GM12891 (cell line): ENCODE measurements at regions not wholly inside any gene's neighbourhood (a gene's known extent, or its start where the extent isn't known, plus 50 kb on each side); places are given as distances from the start of the nearest gene placed in this dataset.
"Not testable (repeated sequence)": the region's sequence is repeated elsewhere in the genome, so short reads cannot be mapped to it uniquely, and the experiment has no call there.

Experiments used
- DNase-seq: peaks from one replicate; pipeline ENCODE4 v3.0.0; 2011; ENCODE audit warnings: low spot score; ENCODE audit not compliant: insufficient read length
- FAIRE-seq: peaks from 2 replicates; lab custom pipeline; 2011; peaks lifted over from hg19 to GRCh38; lab: Jason Lieb, UNC
- PAX5 ChIP-seq: IDR thresholded peaks from 2 replicates; pipeline ENCODE4 v1.6.1; 2011; ENCODE audit warnings: low read length, moderate library complexity, mild to moderate bottlenecking; ENCODE audit not compliant: insufficient read depth, severe bottlenecking
- POLR2A ChIP-seq: IDR thresholded peaks from 2 replicates; pipeline ENCODE4 v1.6.1; 2011; ENCODE audit warnings: low read depth, low read length, control low read depth
- POLR2AphosphoS5 ChIP-seq: IDR thresholded peaks from 2 replicates; pipeline ENCODE4 v1.6.1; 2011; ENCODE audit warnings: low read depth, low read length, control low read depth
- POU2F2 ChIP-seq: IDR thresholded peaks from 2 replicates; pipeline ENCODE4 v1.6.1; 2011; ENCODE audit warnings: low read depth, mild to moderate bottlenecking, control low read depth, low read length, moderate library complexity
- SPI1 ChIP-seq: IDR thresholded peaks from 2 replicates; pipeline ENCODE4 v1.6.1; 2011; ENCODE audit warnings: low read depth, low read length, control low read depth
- TAF1 ChIP-seq: IDR thresholded peaks from 2 replicates; pipeline ENCODE4 v1.6.1; 2011; ENCODE audit warnings: low read depth, low read length, control low read depth

DNA sequence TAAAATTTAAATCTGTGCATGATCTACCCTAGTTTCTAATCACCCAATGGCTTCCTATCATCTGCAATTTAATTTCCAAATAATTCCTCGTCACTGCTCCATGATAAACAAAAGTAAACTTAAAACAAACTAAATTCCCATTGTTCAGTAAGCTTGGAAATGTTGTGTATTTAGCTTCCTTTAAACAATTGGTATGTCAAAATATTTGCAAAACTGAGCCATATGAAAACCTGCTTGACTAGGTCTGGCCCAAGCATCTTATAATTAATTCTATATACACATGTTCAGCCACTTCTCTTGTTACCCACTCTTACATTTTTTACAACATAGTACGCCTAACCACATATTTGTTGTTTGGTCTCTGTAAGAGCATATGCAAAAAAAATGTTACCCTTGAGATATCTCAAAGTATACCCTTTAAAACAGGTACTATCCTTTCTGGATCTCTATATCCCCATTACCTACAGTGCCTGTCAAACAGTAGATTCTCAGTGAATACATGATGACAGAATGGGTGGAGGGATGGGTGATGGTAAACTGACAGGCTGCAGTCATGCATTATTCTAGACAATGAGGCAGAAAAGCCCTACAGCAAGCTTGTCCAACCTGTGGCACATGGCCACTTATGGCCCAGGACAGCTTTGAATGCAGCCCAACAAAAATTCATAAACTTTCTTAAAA lies 1277.9 kb upstream of the TENM4 start:
- FAIRE-seq (no peak), DNase-seq (no peak)
- TF ChIP-seq TAF1, result no peak
- TF ChIP-seq PAX5, result no peak
- TF ChIP-seq POLR2A, result no peak
- no peak for TF ChIP-seq POU2F2
- TF ChIP-seq SPI1, result no peak
- TF ChIP-seq POLR2AphosphoS5, result no peak

DNA sequence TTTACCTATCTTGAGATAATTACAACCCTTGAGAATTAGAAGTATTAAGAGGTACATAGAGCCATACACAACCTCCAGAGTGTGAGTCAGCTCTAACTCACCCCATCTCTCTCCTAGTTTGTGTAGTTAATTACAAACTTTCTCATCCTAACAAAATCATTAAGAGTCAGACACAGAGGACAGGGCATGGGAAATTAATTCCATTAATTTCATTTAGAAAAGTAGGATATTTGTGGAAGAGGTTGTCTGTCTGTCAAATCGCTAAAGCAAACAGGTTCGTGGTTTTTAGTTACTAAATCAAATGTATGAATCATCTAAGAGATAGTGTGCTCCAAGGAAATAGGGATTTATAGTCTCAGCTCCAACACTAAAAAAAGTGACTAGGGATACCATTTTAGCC lies 1261.4 kb upstream of the TENM4 start:
- no peak for TF ChIP-seq POLR2A
- TF ChIP-seq SPI1, result no peak
- TF ChIP-seq POLR2AphosphoS5, result no peak
- TF ChIP-seq TAF1, result no peak
- no peak for TF ChIP-seq PAX5
- TF ChIP-seq POU2F2, result no peak
- no peak for FAIRE-seq
- DNase-seq, result no peak

DNA sequence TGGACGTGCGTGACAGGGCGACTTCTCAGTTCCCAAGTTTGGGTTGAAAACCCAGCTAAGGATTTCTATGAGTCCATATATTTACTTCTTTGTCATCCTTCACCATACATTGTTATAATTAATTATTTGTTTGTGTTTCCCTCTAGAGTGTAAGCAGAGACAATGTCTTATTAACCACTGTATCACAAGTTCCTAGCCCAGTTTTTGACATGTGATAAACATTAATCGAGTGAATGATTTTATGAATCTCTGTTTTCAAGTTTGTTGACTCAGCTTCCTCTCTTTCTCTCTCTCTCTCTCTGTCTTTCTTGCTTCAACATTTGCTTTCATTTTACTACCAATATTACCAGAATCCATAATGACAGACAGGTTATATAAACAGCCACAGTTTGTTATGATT lies 1259.6 kb upstream of the TENM4 start:
- no peak for DNase-seq
- TF ChIP-seq PAX5 (no peak), POLR2AphosphoS5 (no peak), POLR2A (no peak), SPI1 (no peak), POU2F2 (no peak), TAF1 (no peak)
- FAIRE-seq, result no peak

DNA sequence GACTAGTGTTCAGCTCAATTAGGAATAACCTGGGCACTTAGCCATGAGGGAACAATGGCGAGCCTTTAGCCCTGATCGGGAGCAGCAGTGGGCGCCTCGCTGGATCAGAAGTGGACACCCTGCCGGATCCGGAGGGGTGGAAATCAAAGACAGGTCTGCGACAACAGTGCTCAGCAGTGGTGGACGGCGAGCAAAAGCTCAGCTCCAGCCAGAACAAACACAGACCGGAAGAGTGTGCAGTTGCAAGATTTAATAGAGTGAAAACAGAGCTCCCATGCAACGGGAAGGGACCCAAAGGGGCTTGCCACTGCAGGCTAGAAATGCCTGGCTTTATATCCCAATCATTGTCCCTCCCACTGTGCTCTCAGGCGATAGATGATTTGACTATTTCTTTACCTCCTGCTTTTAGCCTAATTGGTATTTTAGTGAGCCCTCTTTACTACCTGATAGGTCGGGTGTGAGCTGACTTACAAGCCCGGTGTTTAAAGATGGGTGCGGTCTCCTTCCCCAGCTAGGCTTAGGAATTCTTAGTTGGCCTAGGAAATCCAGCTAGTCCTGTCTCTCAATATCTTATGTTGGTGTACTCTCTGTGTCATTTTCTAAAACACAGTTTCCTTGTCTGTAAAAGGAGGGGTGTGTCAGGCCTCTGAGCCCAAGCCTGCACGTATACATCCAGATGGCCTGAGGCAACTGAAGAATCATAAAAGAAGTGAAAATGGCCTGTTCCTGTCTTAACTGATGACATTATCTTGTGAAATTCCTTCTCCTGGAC lies 1258.8 kb upstream of the TENM4 start:
- FAIRE-seq, DNase-seq: not testable (repeated sequence)

DNA sequence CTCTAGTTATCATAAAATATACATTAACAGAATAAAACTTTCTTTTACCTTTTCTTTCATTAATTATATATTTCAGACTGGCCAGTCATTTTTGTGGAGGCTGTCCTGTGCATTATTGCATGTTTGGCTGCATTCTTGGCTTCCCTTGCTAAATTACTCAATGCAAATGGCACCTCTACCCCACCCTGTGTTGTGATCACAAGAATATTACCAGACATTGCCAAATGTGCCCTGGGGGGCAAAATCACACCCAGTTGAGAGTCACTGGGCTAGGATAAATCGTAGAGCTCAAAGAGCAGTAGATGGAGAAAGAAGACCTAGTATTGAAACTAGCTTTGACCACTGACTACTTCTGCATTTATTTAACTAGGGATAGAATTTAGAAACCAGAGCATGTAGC lies 1257.8 kb upstream of the TENM4 start:
- TF ChIP-seq TAF1 (no peak), SPI1 (no peak), POU2F2 (no peak), POLR2AphosphoS5 (no peak)
- no peak for FAIRE-seq
- DNase-seq, result no peak

DNA sequence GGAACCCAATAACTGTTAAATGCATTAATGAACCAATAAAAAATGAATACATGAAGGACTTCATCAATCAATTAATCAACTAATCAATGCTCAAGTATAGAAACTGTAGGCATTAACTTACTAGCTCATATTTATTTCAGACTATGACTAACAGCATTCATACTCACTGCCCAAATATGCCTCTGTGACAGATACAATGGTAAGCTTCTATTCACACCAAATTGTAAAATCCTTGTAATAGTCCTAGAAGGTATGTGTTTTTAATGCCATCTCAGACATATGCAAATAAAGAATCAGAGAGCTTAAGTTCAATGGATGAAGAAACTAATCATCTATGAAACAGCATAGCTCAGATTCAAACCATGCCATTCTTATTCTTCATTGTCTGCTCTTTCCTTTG lies 1253.6 kb upstream of the TENM4 start:
- DNase-seq, result no peak
- no peak for FAIRE-seq
- TF ChIP-seq POLR2AphosphoS5 (no peak), PAX5 (no peak), SPI1 (no peak), POU2F2 (no peak), POLR2A (no peak), TAF1 (no peak)

DNA sequence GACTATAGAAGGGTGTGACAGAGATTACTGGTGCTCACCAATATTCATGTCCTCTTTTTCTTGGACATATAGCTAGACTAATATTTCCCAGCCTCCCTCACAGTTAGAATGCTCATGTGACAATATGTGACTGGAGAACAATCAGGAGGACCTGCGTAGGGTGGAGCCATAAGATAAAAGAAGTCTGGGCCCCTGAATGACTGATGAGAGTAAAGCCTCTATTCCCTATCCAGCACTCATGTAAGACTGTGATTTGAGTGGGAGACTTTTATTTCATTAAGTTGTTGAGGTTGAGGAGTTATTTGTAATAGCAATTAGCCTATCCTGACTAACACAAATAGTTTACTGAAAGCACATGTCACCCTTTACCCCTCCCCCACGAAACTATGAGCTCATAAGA lies 1247.1 kb upstream of the TENM4 start:
- DNase-seq (no peak), FAIRE-seq (no peak)
- TF ChIP-seq SPI1, result no peak
- no peak for TF ChIP-seq POLR2AphosphoS5
- no peak for TF ChIP-seq POLR2A

DNA sequence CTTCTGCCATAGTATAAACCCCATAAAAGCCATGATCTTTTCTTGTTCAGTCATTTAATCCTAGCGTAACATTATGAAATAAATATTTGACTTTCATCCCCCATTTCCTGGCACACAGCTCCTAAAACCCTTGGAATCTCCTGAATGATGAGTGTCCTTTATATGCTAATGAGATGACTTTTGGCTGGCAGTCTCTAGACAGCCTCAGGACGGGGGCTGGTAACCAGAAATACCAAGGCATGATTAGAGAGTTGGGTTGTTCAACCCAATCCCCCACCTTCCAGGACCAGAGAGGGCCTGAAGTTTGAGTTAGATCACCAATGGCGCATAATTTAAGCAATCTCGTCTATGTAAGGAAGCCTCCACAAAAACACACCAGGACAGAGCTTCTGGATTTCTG lies 1246.1 kb upstream of the TENM4 start:
- DNase-seq, result no peak
- FAIRE-seq, result no peak
- TF ChIP-seq POLR2AphosphoS5, result no peak
- TF ChIP-seq PAX5, result no peak
- TF ChIP-seq POU2F2, result no peak
- no peak for TF ChIP-seq POLR2A
- TF ChIP-seq SPI1, result no peak
- TF ChIP-seq TAF1, result no peak

DNA sequence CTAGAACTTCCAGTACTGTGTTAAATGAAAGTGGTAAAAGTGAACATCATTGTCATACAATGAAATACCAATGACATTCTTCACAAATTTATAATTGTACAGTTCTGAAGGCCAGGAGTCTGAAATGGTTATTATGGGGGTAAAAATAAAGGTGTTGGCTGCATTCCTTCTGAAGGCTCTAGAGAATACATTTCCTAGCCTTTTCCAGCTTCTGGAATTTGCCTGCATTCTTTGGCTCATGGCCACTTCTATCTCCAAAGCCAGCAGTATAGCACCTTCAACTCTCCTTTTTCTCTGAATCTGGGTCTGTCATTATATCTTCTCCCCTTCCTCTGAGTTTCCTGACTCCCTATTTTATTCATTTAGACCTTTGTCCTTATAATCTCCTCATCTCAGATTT lies 1232.7 kb upstream of the TENM4 start:
- FAIRE-seq (no peak), DNase-seq (no peak)
- TF ChIP-seq POU2F2, result no peak
- no peak for TF ChIP-seq SPI1
- no peak for TF ChIP-seq POLR2AphosphoS5
- no peak for TF ChIP-seq PAX5
- no peak for TF ChIP-seq POLR2A
- TF ChIP-seq TAF1, result no peak

DNA sequence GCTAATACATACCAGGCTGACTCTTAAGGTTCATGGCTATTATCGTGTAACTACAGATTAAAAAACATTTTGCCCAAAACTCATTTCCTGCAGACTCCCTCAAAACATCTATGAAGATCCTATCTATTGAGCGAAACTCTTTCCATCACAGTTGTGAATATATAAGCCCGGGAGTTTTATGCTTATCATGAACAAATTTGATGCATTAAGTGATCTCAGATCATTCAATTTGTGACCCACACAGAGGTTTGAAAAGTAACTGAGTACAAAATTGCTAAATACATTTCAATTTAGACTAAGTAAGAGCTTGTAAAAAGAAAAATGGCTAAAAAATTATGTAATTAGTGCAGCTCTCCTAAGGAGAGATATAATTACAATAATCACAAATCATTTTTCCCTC lies 1228.8 kb upstream of the TENM4 start:
- FAIRE-seq (no peak), DNase-seq (no peak)
- no peak for TF ChIP-seq POLR2AphosphoS5
- TF ChIP-seq PAX5, result no peak
- TF ChIP-seq POLR2A, result no peak
- no peak for TF ChIP-seq SPI1
- TF ChIP-seq POU2F2, result no peak
